OCI-LY1 (cell line): ENCODE measurements at regions not wholly inside any gene's neighbourhood (a gene's known extent, or its start where the extent isn't known, plus 50 kb on each side); places are given as distances from the start of the nearest gene placed in this dataset.

Source experiments
- H2AFZ ChIP-seq: fragments of 200-600 bp; sonication (generic), shearing (Covaris generic); 2 replicates; pipeline ENCODE4 v1.6.0; 2014; ENCODE audit warnings: antibody characterized with exemption, mild to moderate bottlenecking, low read length
- H3F3A ChIP-seq: fragments of 200-600 bp; sonication (generic), shearing (Covaris generic); 2 replicates; pipeline ENCODE4 v1.6.0; 2014; ENCODE audit warnings: mild to moderate bottlenecking, antibody characterized with exemption, low read length, moderate library complexity; ENCODE audit not compliant: insufficient read depth
- H3K27ac ChIP-seq: fragments of 200-600 bp; sonication (generic); 2 replicates; pipeline ENCODE4 v1.5.1; 2014; ENCODE audit warnings: low read length, mixed run types, mild to moderate bottlenecking, low read depth; ENCODE audit not compliant: poor library complexity, severe bottlenecking
- H3K27me3 ChIP-seq: fragments of 200-600 bp; sonication (generic); 2 replicates; pipeline ENCODE4 v1.6.0; 2014; ENCODE audit warnings: antibody characterized with exemption, mild to moderate bottlenecking, low read length, moderate library complexity; ENCODE audit not compliant: insufficient read depth
- H3K36me3 ChIP-seq: fragments of 200-600 bp; sonication (generic); 2 replicates; pipeline ENCODE4 v1.6.1; 2014; ENCODE audit warnings: mild to moderate bottlenecking, antibody characterized with exemption, low read length, moderate library complexity, mixed read lengths; ENCODE audit not compliant: insufficient read depth
- H3K4me1 ChIP-seq: fragments of 200-600 bp; sonication (generic); 2 replicates; pipeline ENCODE4 v1.5.1; 2014; ENCODE audit warnings: mild to moderate bottlenecking, low read length, moderate library complexity; ENCODE audit not compliant: insufficient read depth, severe bottlenecking
- H3K4me2 ChIP-seq: fragments of 200-600 bp; sonication (generic), shearing (Covaris generic); 2 replicates; pipeline ENCODE4 v1.6.1; 2014; ENCODE audit warnings: low read length
- H3K4me3 ChIP-seq: fragments of 200-600 bp; sonication (generic); 2 replicates; pipeline ENCODE4 v1.5.1; 2014; ENCODE audit warnings: low read length, low read depth, mild to moderate bottlenecking, mixed read lengths; ENCODE audit not compliant: poor library complexity, severe bottlenecking
- H3K79me2 ChIP-seq: fragments of 200-600 bp; shearing (Covaris generic); 2 replicates; pipeline ENCODE4 v1.6.1; 2016; ENCODE audit warnings: mixed run types, low read length, mixed read lengths; ENCODE audit not compliant: insufficient read depth
- H3K9ac ChIP-seq: fragments of 200-600 bp; sonication (generic), shearing (Covaris generic); 2 replicates; pipeline ENCODE4 v1.6.1; 2014; ENCODE audit warnings: mild to moderate bottlenecking, low read length, mixed read lengths
- H3K9me2 ChIP-seq: fragments of 200-600 bp; sonication (generic), shearing (Covaris generic); 2 replicates; pipeline ENCODE4 v1.6.1; 2014; ENCODE audit warnings: low read depth, mild to moderate bottlenecking, low read length, mixed read lengths
- H3K9me3 ChIP-seq: fragments of 200-600 bp; shearing (Covaris generic); 2 replicates; pipeline ENCODE4 v1.6.1; 2014; ENCODE audit warnings: low read length, mixed read lengths
- H4K20me1 ChIP-seq: fragments of 200-600 bp; sonication (generic), shearing (Covaris generic); 2 replicates; pipeline ENCODE4 v1.6.0; 2016; ENCODE audit warnings: mild to moderate bottlenecking, low read length; ENCODE audit not compliant: insufficient read depth
- EZH2 ChIP-seq: fragments of 200-600 bp; sonication (generic), shearing (Covaris generic); IDR thresholded peaks from 2 replicates; pipeline ENCODE4 v1.8.0; 2017; ENCODE audit warnings: borderline replicate concordance, mixed run types, mild to moderate bottlenecking, antibody characterized with exemption, low read length, moderate library complexity, mixed read lengths
- TF ChIP-seq, protein P1 (sequence below): fragments of 200-600 bp; sonication (generic), shearing (Covaris generic); IDR thresholded peaks from 2 replicates; pipeline ENCODE4 v1.5.1; 2017; ENCODE audit warnings: mild to moderate bottlenecking, antibody characterized with exemption, low read length, moderate library complexity, mixed read lengths

DNA sequence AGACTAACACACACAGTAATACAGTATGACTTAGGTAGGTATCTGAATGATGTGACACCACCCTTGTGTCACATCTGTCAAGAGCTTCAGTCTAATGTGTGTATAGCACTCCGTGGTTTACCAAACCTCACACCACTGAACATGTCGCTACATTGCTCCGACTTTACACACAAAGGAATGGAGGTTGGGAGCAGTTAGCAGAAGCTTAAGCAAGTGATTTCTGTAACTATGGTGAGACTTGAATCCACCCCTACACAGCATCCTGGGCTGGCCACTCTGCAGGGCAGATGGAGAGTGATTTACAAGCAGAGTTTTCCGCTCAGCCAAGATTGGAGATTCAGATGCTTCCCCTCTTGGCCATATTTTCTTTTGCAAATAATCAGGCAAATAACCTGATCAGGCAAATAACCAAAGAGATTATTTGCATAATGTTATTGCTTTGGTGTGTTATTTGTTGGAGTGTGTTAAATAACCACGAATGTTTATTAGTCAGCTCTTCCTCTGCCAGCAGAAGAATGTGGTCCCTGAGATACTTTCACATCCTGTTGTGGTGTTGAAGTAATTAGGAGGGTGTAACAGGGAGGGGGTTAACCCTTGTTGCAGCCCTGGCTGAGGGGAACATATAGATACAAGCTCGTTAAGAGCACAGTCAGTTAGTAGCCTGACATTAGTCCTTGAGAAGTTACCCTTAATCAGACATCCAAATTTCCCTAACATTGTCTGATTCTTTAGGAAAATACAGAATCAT, 92.8 kb downstream of the SNX18 start:
- H3F3A ChIP-seq, result no peaks in the 10 kb centered on the region
- H3K9ac ChIP-seq, result no peak overlapping the region
- H3K9me2 ChIP-seq, result no peaks in the 10 kb centered on the region
- no peak overlapping the region for H3K4me2 ChIP-seq
- TF ChIP-seq, protein P1, sequence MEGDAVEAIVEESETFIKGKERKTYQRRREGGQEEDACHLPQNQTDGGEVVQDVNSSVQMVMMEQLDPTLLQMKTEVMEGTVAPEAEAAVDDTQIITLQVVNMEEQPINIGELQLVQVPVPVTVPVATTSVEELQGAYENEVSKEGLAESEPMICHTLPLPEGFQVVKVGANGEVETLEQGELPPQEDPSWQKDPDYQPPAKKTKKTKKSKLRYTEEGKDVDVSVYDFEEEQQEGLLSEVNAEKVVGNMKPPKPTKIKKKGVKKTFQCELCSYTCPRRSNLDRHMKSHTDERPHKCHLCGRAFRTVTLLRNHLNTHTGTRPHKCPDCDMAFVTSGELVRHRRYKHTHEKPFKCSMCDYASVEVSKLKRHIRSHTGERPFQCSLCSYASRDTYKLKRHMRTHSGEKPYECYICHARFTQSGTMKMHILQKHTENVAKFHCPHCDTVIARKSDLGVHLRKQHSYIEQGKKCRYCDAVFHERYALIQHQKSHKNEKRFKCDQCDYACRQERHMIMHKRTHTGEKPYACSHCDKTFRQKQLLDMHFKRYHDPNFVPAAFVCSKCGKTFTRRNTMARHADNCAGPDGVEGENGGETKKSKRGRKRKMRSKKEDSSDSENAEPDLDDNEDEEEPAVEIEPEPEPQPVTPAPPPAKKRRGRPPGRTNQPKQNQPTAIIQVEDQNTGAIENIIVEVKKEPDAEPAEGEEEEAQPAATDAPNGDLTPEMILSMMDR, result no peak
- TF ChIP-seq EZH2, result no peak
- no peak overlapping the region for H3K4me3 ChIP-seq
- H3K27me3 ChIP-seq, result no peaks in the 10 kb centered on the region
- H3K79me2 ChIP-seq, result no peaks in the 10 kb centered on the region
- no peak overlapping the region for H2AFZ ChIP-seq
- no peaks in the 10 kb centered on the region for H4K20me1 ChIP-seq
- no peaks in the 10 kb centered on the region for H3K36me3 ChIP-seq
- H3K27ac ChIP-seq, result no peak overlapping the region
- no peaks in the 10 kb centered on the region for H3K4me1 ChIP-seq
- H3K9me3 ChIP-seq, result no peaks in the 10 kb centered on the region

DNA sequence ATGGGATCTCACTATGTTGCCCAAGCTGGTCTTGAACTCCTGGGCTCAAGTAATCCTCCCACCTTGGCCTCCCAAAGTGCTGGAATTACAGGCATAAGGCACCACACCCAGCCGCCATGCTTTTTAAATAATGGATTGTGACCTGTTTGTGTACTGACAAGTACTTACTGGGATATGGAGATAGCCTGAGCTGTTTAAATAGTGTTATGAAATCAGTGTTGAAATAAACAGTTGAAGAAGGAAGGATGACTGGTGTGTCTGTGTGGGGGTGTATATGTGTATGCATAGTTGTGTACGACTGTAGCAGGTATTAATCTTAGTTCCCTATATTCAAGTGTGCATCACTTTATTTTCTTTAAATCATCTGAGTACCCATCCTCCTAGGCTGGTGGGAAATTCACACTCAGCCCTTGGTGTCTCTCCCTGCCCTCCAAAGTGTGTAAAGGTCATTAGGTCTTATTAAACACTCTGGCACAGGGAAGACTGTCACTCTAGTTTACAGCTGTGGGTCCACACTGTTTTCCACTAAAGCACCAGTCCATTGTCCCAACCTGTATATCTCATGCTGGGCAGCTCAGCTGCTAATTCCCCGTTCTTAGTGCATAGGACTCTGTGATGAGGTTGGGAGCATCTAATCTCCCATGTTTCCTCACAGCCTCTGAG, 91.0 kb downstream of the SNX18 start:
- Histone ChIP-seq H3K9me3 (no peaks in the 10 kb centered on the region), H3K27ac (no peak overlapping the region), H3K36me3 (no peaks in the 10 kb centered on the region), H3K4me2 (no peak overlapping the region), H4K20me1 (no peaks in the 10 kb centered on the region), H3K9me2 (no peaks in the 10 kb centered on the region), H3F3A (no peaks in the 10 kb centered on the region), H3K79me2 (no peaks in the 10 kb centered on the region), H3K4me3 (no peak overlapping the region), H3K9ac (no peak overlapping the region), H3K27me3 (no peaks in the 10 kb centered on the region), H3K4me1 (no peaks in the 10 kb centered on the region), H2AFZ (no peak overlapping the region)
- no peak for TF ChIP-seq EZH2
- TF ChIP-seq, protein P1, result no peak

DNA sequence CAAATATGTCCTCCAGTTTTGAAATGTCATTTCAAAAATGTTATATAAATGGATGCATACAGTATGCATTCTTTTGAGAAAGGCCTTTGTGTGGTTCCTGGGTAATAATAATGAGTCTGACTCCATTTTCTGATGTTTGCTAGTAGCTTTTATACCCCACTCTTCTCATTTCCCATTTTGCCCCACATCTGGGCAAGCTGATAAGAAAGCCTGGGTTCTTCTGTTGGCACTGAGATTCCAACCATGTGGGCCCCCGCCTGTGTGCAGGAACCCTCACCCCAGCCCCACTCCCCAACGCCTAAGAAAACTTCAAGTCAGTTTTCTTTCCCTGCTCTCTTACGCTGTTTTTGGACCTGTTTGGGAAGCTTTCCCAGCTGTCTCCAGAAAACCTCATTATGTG, 89.4 kb downstream of the SNX18 start:
- Histone ChIP-seq H3F3A (no peaks in the 10 kb centered on the region), H3K4me3 (no peak overlapping the region), H3K4me2 (no peak overlapping the region), H3K4me1 (no peaks in the 10 kb centered on the region), H3K27ac (no peak overlapping the region), H2AFZ (no peak overlapping the region), H3K27me3 (no peaks in the 10 kb centered on the region), H3K9ac (no peak overlapping the region), H4K20me1 (no peaks in the 10 kb centered on the region), H3K9me2 (no peaks in the 10 kb centered on the region), H3K36me3 (no peaks in the 10 kb centered on the region), H3K79me2 (no peaks in the 10 kb centered on the region), H3K9me3 (no peaks in the 10 kb centered on the region)
- TF ChIP-seq, protein P1, result no peak
- no peak for TF ChIP-seq EZH2
